Osteocyte (in vitro differentiated cells): ENCODE measurements at regions not wholly inside any gene's neighbourhood (a gene's known extent, or its start where the extent isn't known, plus 50 kb on each side); places are given as distances from the start of the nearest gene placed in this dataset.

ENCODE experiments used
- DNase-seq: peaks from one replicate; pipeline ENCODE4 v3.0.0; 2021; ENCODE audit warnings: mixed read lengths; ENCODE audit not compliant: unreplicated experiment; ENCODE audit errors: extremely low spot score
- H3K27ac Mint-ChIP-seq: one replicate; pipeline ENCODE4 v1.8.0; 2021; ENCODE audit warnings: mild to moderate bottlenecking, mixed read lengths; ENCODE audit not compliant: unreplicated experiment
- H3K27me3 Mint-ChIP-seq: one replicate; pipeline ENCODE4 v1.8.0; 2021; ENCODE audit warnings: mixed read lengths; ENCODE audit not compliant: unreplicated experiment
- H3K36me3 Mint-ChIP-seq: one replicate; pipeline ENCODE4 v1.8.0; 2021; ENCODE audit warnings: mixed read lengths; ENCODE audit not compliant: unreplicated experiment
- H3K4me1 Mint-ChIP-seq: one replicate; pipeline ENCODE4 v1.8.0; 2021; ENCODE audit warnings: mixed read lengths; ENCODE audit not compliant: unreplicated experiment
- H3K4me3 Mint-ChIP-seq: one replicate; pipeline ENCODE4 v1.8.0; 2021; ENCODE audit warnings: mild to moderate bottlenecking, moderate library complexity, mixed read lengths; ENCODE audit not compliant: unreplicated experiment
- H3K9me3 Mint-ChIP-seq: one replicate; pipeline ENCODE4 v1.8.0; 2021; ENCODE audit warnings: mixed read lengths; ENCODE audit not compliant: unreplicated experiment
- CTCF ChIP-seq: fragments of 200-600 bp; sonication (generic); IDR thresholded peaks from 2 replicates; pipeline ENCODE4 v1.5.0; 2021; ENCODE audit warnings: antibody characterized with exemption, mild to moderate bottlenecking, moderate library complexity

- H3K9me3 Mint-ChIP-seq = no peaks in the 10 kb centered on the region
- DNase-seq = no peak
- H3K36me3 Mint-ChIP-seq = no peaks in the 10 kb centered on the region
- H3K4me3 Mint-ChIP-seq = no peak overlapping the region
- no peak for TF ChIP-seq CTCF
- H3K27ac Mint-ChIP-seq = no peak overlapping the region
- H3K27me3 Mint-ChIP-seq = no peaks in the 10 kb centered on the region
- H3K4me1 Mint-ChIP-seq = peaks cover 5% of the 10 kb centered on the region
Measured at GRCh38 chr5:125120012-125120411, 373.6 kb upstream of the ZNF608 start.

GRCh38 chr5:125125031-125125823, 378.8 kb upstream of the ZNF608 start:
- Mint-ChIP-seq H3K36me3 (no peaks in the 10 kb centered on the region), H3K4me1 (peaks cover 13% of the 10 kb centered on the region), H3K4me3 (no peak overlapping the region), H3K9me3 (peaks cover 9% of the 10 kb centered on the region), H3K27ac (peak overlapping the region; percentile 4), H3K27me3 (no peaks in the 10 kb centered on the region)
- no peak for DNase-seq
- TF ChIP-seq CTCF = no peak

- Mint-ChIP-seq H3K27ac (no peak overlapping the region), H3K36me3 (no peaks in the 10 kb centered on the region), H3K27me3 (no peaks in the 10 kb centered on the region), H3K4me3 (no peak overlapping the region), H3K9me3 (peaks cover 9% of the 10 kb centered on the region), H3K4me1 (peaks cover 13% of the 10 kb centered on the region)
- TF ChIP-seq CTCF = no peak
- DNase-seq = no peak
Measured at GRCh38 chr5:125126050-125126449, 379.6 kb upstream of the ZNF608 start.

GRCh38 chr5:125129151-125129806, 382.8 kb upstream of the ZNF608 start:
- Mint-ChIP-seq H3K4me1 (peaks cover 26% of the 10 kb centered on the region), H3K4me3 (no peak overlapping the region), H3K9me3 (peaks cover 9% of the 10 kb centered on the region), H3K27ac (no peak overlapping the region), H3K27me3 (no peaks in the 10 kb centered on the region), H3K36me3 (no peaks in the 10 kb centered on the region)
- no peak for TF ChIP-seq CTCF
- DNase-seq = no peak

GRCh38 chr5:125130591-125130990, 384.2 kb upstream of the ZNF608 start:
- Mint-ChIP-seq H3K9me3 (peaks cover 9% of the 10 kb centered on the region), H3K4me1 (peaks cover 29% of the 10 kb centered on the region), H3K27me3 (no peaks in the 10 kb centered on the region), H3K27ac (no peak overlapping the region), H3K36me3 (no peaks in the 10 kb centered on the region), H3K4me3 (no peak overlapping the region)
- TF ChIP-seq CTCF = no peak
- DNase-seq = no peak
